ENCODE measurements at regions not wholly inside any gene's neighbourhood (a gene's known extent, or its start where the extent isn't known, plus 50 kb on each side); places are given as distances from the start of the nearest gene placed in this dataset.
"Not testable (repeated sequence)": the region's sequence is repeated elsewhere in the genome, so short reads cannot be mapped to it uniquely, and the experiment has no call there.

GRCh38 chr17:20387549-20387948, 79.8 kb downstream of the LGALS9B start:
- POLR2A ChIA-PET; DNase-seq (ENCODE audit: low read depth, low spot score); CTCF ChIA-PET; H3K4me3 ChIP-seq (ENCODE audit: low read depth, low read length): not testable (repeated sequence)

- POLR2A ChIA-PET; DNase-seq (ENCODE audit: low read depth, low spot score); H3K4me3 ChIP-seq (ENCODE audit: low read depth, low read length); CTCF ChIA-PET: not testable (repeated sequence)
- TF ChIP-seq CTCF (IDR thresholded peaks at IDR 0.05; ENCODE audit: insufficient read depth, low read length, missing control alignments): peak; percentile 30
Observed at GRCh38 chr17:20381358-20382300, 85.7 kb downstream of the LGALS9B start.

GRCh38 chr17:20380625-20381024, 86.7 kb downstream of the LGALS9B start:
- POLR2A ChIA-PET: not testable (repeated sequence)

GRCh38 chr17:20379251-20379650, 88.1 kb downstream of the LGALS9B start:
- CTCF ChIA-PET; DNase-seq (ENCODE audit: low read depth, low spot score); H3K4me3 ChIP-seq (ENCODE audit: low read depth, low read length); POLR2A ChIA-PET: not testable (repeated sequence)

More at GRCh38 chr17:20380625-20381024, 86.7 kb downstream of the LGALS9B start:
- DNase-seq (ENCODE audit: low read depth, low spot score); CTCF ChIA-PET; H3K4me3 ChIP-seq (ENCODE audit: low read depth, low read length): not testable (repeated sequence)

GRCh38 chr17:20376642-20377041, 90.7 kb downstream of the LGALS9B start:
- H3K4me3 ChIP-seq (ENCODE audit: low read depth, low read length); CTCF ChIA-PET; POLR2A ChIA-PET; DNase-seq (ENCODE audit: low read depth, low spot score): not testable (repeated sequence)

GRCh38 chr17:20375745-20376144, 91.6 kb downstream of the LGALS9B start:
- H3K4me3 ChIP-seq (ENCODE audit: low read depth, low read length); CTCF ChIA-PET; POLR2A ChIA-PET; DNase-seq (ENCODE audit: low read depth, low spot score): not testable (repeated sequence)

Measured in AG04449 (cell line).